ENCODE measurements at regions not wholly inside any gene's neighbourhood (a gene's known extent, or its start where the extent isn't known, plus 50 kb on each side); places are given as distances from the start of the nearest gene placed in this dataset.

DNA sequence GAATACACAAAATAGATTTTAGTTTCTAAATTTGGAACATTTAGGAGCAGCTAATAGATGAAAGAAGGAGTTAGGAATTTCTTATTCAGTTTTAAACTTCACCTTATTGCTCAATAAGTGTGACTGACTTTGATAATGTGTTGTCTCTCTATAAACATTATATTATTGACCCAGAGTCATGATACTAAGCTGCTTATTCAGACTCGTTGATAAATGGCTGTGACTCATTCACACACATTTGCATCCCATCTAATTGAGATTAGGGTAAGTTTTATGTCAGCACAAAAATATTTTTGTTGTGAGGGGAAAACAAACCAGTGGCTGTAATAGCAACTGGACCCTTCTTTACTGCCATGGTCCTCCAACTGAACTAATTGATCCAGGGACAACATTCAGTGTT is 137.6 kb downstream of the GOLIM4 start:
- no peak for DNase-seq (ENCODE audit: low spot score)

DNA sequence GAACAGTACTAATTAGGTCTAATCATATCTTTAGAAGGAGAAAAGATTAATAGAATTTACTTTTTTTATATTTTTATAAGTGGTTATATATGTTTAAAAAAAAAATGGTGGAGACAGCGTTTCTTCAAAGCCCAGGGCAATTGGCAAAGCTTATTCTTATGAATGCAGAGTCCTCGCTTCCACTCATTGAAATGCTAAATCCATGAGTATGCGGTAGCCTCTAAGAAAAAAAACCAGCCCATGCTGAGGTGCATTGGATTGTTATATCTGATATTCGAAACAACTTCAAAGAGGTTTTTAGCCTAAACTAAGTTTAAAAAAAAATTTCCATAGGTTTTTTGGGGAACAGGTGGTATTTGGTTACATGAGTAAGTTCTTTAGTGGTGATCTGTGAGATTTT is 142.8 kb downstream of the GOLIM4 start:
- DNase-seq (ENCODE audit: low spot score) = no peak

DNA sequence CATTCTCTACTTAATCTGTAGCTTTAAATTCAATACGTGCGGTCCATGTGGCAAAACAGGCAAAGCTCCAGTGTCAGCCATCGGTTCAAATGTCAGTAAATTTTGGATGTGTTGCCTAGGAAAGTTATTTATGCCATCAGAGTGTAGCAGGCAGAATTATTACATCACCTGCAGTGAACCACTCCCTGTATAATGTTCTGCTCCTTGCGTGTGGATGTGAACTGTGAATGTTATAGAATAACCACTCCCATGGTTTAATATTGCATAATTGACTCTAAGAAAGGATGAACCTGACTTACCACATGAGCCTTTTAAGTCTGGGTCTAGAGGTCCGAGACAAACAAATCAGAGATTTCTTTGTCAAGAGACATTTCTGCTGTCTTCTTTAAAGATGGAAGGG is 145.5 kb downstream of the GOLIM4 start:
- no peak for DNase-seq (ENCODE audit: low spot score)

DNA sequence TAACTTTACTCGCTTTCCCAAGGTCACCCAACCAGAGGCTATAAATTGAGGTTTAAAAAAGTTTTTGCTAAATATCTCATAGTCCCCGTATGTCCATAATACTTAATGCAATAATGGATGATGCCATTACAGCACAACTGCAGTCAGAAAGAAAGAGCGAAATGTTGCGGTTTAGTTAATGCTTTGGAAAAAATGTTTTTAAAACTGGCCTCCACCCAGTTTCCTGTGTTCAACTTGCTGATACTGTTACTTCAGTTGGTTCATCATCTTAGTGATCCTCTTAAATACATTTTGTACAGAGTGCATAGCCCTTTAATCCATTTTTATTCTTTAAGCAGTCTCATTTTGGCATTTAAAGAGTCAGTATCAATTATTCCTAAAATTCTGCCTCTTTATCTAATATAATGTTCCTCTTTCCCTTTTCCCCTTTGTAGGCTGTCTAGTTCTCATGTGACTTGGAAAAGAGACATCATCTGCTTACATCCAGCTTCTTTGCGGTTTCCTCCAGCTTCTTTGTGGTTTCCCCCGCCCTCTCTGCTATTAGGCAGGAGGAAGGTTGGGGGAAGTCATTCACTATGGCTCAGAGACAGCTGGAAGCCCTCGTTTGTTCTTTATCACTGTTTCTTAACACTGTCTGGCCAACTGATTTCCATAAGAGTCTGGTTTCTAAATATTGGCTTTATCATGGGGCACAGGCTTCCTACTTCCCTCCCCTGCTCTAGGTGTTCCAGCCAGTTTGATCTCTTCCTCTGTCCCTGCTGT is 154.3 kb downstream of the GOLIM4 start:
- DNase-seq (ENCODE audit: low spot score) = no peak

DNA sequence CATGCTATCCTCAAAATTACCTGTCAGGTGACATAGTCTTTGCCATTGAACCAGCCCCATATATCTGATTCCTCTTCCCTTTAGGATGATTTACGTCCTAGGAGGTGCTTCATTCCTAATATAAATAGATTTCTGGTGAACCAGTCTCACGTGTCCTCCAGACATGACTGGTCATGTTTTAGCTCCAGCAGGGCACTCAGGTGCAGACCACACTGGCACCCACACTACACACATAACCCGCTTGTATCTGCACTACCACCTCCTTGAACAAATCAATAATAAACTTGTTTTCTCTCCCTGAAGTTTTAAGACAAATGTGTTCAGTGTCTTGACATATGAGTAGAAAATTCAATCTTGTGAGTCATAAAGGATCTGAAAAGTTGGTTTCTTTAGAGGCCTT is 155.5 kb downstream of the GOLIM4 start:
- no peak for DNase-seq (ENCODE audit: low spot score)

DNA sequence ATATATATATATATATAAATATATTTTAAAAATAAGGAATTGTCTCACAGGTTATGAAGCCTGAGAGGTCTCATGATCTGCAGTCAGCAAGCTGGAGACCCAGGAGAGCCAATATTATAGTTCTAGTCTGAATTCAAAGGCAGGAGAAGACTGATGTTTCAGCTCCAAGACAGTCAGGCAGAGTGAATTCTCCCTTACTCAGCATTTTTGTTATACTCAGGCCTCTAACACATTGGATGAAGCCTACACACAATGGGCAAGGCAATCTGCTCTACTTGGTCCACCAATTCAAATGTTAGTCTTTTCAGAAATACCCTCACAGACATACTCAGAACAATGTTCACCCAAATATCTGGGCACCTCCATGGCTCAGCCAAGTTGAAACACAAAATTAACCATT is 157.2 kb downstream of the GOLIM4 start:
- no peak for DNase-seq (ENCODE audit: low spot score)

DNA sequence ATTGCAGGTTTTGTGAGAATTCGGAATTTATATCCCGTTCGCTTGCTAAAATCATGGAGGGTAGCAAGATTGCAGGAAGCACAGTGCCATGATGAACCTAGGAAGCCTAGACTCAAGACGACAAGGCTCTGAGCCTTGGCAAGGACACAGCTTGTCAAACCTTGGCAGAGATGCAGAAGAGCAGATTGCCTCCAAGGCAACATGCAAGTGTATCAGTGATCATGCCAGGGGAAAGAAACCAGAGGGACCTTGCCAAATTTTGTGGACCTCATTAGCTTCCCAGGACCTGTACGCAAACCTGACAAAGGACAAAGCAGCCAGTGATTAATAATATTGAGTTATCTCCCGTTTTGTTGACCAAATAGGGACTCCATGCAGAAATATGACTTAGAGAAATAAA is 159.7 kb downstream of the GOLIM4 start:
- DNase-seq (ENCODE audit: low spot score) = no peak

DNA sequence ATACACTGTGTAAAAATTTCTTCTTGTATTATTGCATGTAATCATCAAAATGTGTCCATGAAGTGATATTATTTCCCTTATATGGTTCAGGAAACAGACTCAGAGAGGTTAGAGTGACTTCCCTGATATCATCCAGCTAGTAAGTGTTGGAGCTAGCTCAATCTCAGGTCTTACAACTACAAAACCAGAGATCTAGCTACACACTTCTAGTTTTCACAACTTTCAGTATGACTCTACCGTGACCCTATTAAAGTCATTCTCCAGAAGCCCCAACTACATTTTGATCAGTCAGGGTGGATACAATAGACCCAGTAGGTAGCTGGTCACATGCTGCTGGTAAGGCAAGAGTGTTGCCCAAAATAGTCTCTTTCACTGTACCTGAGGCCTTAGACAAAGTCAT is 165.3 kb downstream of the GOLIM4 start:
- no peak for DNase-seq (ENCODE audit: low spot score)

DNA sequence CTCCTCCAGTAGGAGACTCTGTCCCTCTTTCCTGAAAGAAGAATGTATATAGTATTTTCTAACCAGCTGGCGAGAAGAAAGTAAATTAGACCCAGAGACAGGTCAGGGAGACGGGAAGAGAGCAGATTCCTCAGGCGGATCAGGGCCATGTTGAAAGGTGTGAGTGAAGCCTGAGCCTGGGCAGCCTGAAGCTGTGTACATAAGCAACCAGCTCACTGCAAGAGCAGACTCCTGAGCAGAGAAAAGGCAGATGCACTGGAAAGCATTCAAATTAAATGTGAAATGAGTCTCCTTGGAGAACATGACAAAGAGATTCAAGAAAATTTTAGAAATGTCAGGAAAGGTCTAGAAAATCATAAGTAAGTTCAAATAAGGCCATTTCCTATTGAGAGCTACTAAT is 165.8 kb downstream of the GOLIM4 start:
- DNase-seq (ENCODE audit: low spot score) = no peak

DNA sequence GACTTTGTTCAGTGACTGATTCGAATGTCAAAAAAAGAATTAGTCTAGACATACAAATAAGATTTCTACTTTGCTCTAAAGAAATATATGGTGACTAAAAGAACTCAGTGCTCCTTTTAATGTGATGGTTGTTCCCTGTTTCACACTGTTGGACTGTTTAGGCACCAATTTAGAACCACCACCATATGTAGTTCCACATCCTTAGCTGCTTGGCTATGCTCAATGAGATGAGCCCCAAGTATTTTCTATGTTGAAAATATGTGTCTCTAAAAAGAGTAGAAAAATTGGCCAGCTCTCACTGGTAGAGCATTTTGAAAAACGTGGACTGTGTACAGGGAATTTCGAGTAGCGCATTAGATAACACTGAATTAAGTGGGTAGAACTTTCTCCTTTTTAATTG is 167.3 kb downstream of the GOLIM4 start:
- no peak for DNase-seq (ENCODE audit: low spot score)

DNA sequence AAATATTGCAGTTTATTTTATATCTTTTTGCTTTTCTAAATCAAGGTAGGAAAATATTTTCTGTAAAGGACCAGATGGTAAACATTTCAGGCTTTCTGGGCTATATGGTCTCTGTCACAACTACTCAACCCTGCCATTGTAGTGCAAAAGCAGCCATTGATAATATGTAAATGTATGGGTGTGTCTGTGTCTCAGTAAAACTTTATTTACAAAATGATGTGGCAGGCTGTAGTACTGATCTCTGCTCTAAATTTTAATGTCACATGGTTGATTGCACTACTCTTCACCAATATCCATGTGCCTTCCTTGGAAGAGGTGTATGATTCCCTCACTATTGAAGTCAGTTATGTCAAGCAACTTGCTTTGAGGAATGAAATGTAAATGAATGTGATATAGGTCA is 175.0 kb downstream of the GOLIM4 start:
- DNase-seq (ENCODE audit: low spot score) = no peak

DNA sequence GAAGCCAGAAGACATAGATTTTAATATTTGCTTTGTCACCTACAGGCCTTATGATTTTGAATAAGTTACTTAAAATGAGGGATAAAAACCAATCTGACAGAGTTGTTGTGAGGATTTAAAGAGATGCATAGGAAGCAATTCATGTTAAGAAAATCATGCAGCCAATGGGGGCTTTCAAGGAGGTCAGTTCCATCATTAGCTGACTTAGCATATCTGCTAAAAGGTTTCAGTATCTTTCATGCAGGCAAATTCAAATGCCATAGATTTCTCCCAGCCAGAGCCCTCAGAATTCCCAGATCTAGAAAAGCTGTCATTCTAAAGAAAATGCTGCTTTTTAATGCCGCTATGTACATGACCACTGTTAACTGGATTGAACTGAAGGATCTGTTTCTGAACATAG is 176.1 kb downstream of the GOLIM4 start:
- DNase-seq (ENCODE audit: low spot score) = no peak

DNA sequence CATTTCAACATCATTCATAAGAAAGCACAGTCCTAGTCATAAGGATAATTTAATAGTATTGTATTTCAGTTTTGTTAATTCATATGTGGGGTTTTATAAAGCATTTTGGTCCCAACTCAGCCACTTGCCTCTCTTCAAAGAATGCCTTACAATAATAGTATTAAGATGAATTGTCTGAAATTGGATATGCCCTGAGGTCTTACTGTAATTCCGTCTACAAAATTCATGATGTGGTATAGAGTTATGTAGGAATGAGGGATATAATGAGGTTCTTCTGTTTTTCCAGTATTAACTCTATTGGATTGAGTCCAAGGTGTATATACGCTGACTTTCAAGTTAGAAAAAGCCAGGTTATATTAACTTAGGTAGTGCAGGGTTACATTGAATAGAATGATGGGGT is 177.0 kb downstream of the GOLIM4 start:
- DNase-seq (ENCODE audit: low spot score) = no peak

DNA sequence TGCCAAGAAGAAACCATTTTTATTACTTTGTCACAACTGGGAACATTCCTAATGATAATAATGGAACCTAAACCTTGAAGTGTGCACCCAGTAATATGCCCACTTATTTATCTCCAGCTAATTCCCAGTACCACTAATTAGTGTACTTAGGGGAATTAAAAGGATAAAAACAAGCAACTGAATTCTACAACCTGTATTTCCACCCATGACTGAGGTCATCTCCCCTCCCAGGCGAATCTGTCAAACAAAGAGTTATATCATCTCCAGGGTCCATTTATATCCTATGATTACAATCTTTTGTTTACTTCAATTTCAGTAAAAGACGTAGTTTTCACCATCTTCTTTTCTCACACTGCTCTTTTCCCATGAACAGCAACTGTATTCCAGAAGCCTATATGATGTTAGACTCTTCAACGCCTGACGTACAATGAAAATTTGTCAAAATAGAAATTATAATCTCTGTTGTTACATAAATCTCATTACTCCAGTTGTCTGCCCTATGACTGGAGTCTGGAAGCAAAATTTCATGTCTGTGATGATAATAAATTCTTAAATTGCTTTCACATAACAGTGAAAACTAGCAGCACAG is 177.6 kb downstream of the GOLIM4 start:
- no peak for DNase-seq (ENCODE audit: low spot score)

DNA sequence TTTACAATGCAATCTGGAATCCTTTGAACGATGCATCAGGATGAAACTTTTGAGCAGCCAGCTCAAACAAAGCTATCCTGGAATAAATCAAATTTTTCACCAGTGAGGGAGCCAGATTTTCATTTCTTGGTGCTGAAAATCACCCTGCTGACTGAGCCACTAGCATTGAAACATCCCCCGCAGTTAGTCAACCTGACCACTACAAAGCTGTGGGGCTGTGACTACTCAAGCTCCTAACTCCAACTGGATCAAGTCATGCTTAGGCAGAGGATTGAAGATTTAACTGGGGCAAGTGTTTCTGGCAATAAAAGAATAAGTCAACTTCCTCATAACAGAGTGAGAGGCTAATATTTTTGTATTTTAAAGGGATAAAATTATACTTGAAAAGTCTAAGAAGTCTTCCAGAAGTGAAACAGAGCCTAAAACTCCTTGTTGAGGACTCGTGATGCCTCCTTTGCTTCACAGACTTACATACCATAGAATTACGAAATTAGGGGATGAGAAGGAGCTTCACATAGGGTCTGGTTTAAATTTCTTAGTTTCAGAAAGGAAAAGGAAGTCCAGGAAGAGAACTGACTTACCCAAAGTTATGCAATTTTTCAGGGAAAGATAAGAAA is 177.8 kb downstream of the SERPINI1 start:
- no peak for DNase-seq (ENCODE audit: low spot score)

DNA sequence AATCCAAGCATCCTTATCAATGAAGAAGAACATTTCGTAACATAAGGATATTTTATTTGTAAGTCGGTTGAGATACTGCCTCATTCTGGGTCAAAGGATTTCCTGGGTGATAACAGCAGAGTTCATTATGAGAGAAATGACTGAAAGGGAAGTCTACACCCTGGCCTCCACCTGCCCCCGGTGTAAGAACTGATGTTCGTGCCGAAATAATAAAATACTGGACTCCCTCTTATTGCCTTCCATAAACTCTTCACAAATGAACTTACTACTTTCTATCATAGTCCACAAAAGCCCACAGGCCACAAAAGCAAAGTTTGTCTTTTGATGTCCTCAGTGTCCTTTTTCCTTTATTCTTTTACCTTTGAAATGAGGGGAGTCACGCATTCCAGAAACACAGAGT is 174.4 kb downstream of the SERPINI1 start:
- DNase-seq (ENCODE audit: low spot score) = no peak

DNA sequence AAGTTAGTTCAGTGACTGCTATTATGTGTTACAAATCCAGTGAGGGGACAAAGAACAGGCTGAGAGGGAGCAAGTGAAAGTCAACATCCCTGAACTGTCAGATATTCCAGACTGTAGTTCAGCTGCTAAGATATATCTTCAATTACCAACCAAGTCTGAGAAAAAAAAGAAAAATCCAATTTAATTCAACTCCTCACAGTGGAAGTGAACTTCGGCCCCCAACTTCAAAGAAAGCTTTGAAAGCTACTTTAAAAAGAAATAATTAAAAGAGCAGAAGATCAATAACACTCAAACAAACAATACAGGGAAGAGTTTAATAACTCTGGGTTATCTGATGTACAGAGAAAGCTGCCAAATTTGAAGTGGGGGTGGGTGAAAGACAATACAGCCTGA is 174.0 kb downstream of the SERPINI1 start:
- no peak for DNase-seq (ENCODE audit: low spot score)

DNA sequence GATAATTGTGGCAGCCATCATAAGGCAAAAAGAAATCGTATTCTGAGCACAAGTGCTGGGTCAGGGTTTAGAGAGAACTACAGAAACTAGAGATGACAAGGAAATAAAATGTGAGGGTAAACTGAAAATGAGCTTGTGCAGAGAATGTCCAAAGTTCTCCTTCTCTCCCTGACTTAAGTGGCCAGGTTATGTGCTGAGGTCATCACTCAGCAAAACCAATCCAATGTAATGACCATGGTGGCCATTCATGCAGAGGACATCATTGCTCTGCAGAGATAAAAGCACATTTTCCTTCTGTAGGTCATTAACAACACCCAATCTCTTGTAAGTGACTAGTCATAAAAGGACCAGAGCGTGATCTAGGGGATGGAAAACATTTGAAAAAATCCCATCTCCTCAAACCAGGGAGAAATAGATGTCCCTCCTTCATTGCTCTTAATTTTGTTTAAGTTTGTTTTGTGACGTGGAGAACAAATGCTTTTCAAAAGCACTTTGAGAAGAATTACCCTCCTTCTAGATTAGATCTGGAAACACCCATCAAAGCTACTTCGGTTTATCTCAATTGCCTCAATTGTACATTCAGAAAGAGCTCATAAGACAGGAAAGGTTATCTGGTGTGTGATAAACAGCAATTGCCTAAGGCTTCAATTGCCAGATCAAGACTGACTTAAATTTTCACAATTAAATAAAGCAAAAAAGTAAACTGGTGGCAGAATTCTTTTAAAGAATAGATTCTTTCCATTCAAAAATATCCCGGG is 173.4 kb downstream of the SERPINI1 start:
- no peak for DNase-seq (ENCODE audit: low spot score)

DNA sequence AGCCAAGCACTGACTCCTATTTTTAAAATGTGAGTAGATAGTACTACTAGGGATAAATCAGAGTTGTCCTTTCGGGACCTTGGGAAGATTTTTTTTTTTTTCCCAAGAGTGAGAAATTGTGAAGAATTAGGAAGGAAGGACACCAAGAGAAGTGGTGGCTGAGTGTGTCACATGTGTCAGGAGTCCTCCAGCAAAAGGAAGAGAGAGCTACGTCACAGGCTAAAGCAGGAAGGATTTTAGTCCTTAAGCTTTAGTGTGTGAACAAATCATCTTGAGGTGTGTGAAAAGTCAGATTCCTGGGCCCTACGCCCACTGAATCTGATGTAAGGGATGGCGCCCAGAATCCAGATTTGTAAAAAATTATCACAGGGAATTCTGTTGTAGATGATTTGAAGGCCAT is 172.7 kb downstream of the SERPINI1 start:
- no peak for DNase-seq (ENCODE audit: low spot score)

DNA sequence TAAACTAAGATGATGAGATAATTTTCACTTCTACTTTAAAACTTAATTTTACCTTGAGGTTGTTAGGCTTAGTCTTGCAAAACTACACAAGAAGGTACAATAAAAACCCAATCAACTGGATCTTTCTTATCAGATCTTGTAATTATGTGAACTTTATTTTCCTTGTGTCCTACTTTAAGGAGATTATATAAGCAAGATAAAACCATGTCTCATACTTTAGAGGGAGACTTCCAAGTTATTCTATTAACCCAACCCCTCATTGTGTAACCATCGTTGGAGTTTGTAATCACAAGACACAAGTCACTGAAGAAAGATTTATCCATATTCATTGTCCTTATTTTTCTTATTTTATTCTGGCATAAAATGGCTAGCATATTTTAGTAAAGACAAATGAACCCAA is 165.6 kb downstream of the SERPINI1 start:
- no peak for DNase-seq (ENCODE audit: low spot score)

DNA sequence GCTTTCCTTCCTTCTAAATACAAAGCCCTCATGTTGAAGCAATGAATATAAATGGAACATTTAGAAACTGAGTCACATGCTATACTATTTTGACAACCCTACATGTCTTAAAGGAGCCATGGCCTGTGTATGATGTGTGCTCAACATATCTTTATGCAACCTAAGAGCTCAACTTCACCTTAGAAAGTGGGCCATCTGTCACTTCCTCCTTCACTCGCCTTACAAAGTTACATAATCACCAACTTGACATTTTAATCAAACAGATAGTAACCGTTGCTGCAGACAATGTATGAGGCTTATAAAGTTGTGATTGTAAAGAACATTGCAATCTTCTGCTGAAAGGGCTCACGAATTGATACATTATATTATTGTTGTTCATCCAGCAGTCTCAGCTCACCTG is 163.6 kb downstream of the SERPINI1 start:
- DNase-seq (ENCODE audit: low spot score) = no peak

DNA sequence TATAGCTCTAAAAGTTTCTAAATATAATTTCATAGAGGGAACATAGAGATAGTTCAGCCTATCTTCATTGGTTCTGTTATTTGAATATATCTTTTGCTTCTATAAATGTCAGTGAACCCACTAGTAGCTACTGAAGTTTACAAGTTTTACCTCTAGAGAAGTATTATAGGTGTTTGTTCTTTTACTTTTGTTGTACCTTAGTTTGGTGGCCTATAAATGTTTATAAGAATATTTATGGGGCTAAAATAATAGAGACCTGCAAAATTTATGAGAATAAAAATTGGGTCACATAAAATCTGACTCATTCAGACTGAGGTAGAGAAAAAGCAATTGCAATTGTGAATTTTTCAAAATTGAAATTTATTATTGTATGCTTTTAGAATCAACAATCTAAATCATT is 162.6 kb downstream of the SERPINI1 start:
- DNase-seq (ENCODE audit: low spot score) = no peak

DNA sequence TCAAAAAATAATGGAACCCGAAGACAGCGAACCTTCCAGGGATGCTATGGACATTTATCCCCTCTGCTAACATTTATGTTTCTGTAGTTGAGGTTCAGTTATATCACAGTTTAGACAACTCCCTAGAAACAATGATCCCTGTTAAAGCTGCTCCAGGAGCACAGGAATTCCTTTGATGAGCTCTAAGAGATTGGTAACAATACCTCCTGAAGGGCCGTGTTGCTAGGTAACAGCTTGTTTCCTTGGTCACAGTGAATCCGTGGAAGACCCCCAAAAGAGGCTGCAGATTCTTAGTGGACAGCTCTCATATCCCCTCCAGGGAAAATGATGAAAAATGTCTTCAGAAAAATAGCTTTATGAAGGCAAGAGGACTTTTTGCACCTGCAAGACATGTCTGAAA is 160.2 kb downstream of the SERPINI1 start:
- no peak for DNase-seq (ENCODE audit: low spot score)

Measured in CD4-positive, alpha-beta T cell treated with Interleukin-15 for 4 hours (primary cell).